NK-92 (cell line): ENCODE measurements at regions not wholly inside any gene's neighbourhood (a gene's known extent, or its start where the extent isn't known, plus 50 kb on each side); places are given as distances from the start of the nearest gene placed in this dataset.

Experiments
- DNase-seq: peaks from one replicate; lab custom pipeline; 2025; ENCODE audit not compliant: unreplicated experiment; lab: John Stamatoyannopoulos, UW

DNA sequence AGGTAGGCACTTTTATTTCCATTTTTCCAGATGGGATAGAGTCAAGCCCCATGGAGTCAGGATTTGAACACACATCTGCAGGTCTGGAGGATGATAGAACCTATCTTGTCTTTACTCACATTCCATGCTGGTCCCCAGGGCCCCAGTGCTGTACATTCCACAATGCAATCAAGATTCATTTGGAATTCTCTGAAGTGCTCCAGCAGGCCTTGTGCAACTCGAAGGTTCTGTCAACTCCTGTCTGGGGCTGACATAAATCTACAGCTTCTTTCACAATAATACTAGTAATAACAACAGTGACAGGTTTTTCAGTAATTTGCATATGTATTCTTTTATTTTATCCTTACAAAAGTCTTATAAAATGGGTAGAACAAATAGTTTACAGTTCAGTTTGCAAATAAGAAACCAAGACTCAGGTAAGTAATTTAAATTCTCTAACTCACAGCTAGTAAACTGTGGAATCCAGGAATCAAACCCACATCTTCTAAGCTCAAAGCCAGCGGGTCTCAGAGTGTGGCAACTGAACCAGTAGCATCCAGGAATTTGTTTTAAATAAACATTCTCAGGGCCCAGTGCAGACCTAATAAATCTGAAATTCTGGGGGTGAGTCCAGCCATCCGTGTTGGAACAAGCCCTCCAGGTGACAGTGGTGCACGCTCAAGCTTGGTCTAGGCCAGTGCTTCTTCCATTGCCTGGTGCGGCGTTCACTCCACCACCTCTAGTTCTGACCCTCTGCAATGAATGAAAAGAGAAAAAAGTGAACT, 137.0 kb upstream of the TNFAIP3 start:
- no peak for DNase-seq

DNA sequence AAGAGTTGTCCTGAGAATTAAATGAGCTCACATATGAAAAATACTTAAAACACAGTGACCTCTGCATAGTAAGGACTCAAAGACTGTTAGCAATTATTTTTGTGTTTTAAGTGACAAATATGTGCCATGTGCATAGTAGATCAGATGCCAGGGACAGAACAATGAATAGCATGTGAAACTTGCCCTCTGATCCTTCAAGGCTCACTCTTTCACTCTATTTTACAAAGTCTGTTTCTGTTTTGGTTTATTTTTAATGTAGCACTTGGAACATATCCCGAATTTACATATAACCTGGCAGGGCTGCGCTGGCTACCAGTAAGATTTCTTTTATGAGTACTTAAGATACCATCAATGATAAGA, 135.5 kb upstream of the TNFAIP3 start:
- no peak for DNase-seq

DNA sequence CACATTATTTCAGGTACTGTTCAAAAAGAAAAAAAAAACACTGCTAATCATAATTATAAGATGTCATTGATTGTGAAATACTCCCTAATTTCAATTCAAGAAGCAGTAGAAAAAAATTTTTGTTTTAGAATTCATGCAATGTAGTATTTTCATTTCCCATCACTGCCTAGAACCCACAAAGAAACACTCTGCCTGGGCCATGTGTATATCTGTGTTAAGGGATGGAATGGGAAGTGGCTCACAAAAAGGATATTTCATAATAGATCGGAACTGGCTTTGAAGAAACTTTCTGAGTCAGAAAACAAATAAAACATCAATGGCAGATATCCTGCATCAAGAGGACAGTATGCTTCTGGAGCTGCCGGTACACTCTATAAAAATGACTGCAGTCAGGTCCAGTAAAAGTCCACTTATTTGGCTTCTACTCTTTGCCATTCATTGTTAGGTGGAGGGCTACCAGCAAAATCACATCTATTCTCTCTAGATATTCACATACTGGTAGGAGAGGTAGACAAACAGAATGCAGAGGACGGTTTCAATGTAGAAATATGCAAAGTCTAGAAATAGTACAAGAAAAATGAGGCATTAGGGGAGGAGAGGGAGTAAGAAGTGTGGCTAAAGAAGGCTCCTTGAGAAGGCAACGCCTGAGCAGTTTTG, 135.0 kb upstream of the TNFAIP3 start:
- DNase-seq: no peak

DNA sequence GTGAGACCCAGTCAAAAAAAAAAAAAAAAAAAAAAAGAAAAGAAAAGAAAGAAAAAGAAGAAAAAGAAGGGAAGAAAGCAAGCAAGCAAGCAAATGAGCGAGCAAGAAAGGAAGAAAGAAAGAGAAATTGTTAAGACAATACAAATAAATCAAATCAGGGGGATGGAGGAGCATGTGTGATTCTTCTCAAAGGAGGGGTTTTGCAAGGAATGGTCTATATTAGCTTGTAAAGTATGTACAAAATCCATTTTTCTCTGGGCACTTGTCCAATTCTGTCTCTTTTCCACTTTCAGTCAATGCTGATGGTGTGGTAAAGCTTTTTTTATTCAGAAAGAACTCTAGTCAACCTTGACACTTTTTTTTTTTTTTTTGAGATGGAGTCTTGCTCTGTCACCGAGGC, 133.7 kb upstream of the TNFAIP3 start:
- no peak for DNase-seq

DNA sequence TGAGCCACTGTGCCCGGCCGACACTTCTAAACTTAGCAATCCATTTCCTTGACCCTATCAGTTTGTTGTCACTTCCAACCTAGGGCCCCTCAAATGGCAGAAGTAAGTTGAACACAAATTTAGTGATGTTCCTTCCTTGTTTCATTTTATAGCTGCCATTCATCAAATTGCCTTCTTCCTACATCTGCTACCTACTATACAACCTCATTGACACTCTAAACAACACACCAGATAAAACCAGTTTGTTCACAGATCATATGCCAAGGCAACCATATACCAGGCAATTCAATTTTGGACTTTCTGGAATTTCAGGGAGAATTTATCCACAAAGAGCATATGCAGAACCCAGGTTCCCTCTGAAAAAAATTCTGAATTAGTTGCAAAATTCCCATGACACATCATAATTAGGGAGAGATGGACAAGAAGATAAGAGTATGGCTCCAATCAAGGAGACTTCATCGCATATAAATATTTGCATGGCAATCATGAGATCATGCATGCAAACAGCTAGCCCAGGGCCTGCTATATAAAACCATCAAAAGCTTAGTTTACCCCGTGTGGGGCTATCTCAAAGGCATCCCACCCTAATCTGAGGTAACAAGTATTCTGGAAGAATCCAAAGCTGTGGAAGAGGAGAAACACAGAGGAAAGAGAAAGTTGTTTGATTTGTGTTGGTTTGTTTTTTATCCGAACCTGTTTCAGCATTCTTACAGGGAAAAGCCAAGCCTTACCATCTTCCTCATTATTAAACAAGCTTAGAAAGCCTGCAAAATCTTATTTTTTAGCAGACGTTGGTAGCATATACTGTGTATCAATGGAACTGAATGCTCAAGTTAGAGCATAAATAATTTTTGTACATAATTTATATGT, 132.8 kb upstream of the TNFAIP3 start:
- no peak for DNase-seq

DNA sequence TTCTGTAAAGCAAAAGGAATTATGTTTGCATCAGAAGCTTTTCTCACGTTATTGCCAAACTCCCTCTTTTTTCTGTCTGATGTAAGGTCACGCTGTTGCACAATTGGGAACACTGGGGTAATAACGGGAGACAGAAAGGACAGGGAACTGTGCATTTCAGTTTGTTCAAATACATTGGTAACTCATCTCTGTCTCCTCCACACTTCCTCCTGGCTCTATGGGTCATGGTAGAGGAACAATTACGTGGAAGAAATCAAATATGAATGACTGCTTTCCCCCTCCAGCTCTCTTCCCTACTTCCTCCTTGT, 132.2 kb upstream of the TNFAIP3 start:
- no peak for DNase-seq

DNA sequence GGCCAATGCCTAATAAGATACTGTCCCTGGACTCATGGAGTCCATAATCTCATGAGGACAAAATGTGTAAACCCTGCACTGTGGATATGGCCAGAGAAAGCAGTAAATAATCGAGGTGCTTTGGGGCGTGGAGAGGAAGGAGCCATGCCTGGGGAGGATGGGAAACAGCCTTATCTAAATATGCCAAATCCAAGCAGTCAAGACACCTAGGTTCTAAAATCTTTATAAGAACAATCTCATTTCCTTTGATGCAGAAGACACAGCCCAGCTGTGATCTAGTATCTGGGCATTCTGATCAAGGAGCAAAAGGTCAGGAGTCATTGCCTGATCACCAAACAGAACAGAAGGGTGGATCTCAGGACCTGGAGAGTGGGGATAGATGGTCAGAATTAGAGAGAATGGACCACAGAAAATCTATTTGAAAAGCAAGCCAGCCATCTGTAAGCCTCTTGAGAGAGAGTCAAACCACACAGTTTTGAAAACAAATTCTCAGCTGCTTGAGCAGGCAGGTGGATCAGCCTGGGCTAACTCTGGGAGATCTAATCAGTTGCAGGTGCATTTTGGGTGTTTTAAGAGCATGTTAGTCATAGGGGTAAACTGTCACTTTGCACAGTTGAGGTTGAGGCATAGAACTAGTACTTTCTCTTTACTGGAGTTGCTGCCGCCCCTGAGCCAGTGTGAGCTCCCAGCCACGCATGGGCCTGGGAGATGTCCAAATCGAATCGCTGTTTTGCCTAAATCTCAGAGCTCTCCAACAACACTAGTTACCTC, 130.8 kb upstream of the TNFAIP3 start:
- no peak for DNase-seq

DNA sequence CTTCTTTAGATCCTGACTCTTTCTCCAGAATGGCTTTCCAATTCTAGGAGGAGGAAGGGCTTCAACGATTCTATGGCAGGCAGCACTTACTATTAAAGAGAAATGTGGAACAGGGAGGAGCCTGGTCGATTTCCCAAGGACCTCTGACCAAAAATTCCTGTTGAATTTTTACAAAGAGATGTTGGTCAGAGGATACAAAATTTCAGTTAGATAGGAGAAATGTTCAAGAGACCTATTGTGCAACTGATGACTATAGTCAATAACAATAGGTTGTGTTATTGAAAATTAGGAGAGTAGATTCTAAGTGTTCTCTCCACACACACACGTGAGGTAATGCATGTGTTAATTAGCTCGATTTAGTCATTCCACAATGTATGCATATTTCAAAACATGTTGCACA, 130.1 kb upstream of the TNFAIP3 start:
- DNase-seq: no peak

DNA sequence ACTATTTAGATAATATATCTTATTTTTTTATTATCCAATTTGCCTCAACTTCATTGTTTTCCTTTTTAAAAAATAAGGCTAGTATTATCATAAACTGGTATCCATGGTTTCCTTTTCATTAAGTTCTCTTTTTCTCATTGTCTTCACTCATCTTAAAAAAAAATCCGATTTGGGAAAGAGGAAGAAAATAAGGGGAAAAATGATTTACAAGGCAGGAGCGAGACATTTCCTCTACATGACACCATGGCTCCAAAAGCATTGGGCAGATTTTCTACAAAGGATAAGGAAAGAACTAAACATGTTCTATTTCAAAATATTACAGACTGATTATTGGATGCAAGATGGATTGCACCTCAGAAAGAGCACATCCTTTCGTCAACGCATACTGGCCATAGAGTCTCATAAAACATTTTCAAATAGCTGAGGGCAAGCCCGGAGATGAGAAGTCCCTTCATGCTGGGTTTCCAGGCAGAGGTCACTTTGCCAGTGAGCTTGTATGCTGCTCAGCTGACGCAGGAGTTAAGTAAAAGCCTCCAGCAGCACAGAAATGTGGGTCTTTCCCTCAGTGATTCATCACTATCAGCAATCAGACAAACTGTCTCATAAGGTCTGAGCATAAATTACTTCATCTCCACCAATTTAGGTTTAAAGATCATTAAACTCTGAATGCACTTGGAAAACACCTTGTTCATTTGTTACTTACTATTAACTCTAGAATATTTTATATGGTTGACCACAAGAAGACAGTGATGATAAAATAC, 129.0 kb upstream of the TNFAIP3 start:
- DNase-seq: no peak

DNA sequence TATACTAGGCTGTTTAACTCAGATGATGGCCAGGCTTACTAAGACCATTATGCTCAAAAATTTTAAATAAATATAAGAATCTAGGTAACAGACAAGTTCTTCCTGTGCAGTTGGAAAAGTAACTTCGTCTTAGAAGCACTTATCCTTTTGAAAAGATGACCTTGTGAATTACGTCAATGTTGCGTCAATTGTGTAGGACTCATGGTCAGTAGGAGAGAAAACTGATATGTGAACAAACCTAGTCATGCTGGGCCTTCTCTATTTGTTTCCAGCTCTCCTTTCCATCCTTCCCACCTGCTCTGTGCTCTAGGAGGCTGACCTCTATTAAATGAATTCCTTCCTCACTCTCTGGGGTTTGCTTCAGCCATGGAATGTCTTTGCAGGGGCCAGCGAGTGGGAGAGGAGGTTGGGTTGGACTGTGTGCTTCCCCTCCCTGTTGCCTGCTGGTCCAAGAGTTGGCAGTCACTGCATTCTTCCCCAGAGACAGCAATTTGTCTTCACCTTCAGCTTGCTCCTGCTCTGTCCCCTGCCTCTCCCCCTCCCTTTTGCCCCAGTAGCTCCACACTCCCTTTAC, 128.0 kb upstream of the TNFAIP3 start:
- no peak for DNase-seq

DNA sequence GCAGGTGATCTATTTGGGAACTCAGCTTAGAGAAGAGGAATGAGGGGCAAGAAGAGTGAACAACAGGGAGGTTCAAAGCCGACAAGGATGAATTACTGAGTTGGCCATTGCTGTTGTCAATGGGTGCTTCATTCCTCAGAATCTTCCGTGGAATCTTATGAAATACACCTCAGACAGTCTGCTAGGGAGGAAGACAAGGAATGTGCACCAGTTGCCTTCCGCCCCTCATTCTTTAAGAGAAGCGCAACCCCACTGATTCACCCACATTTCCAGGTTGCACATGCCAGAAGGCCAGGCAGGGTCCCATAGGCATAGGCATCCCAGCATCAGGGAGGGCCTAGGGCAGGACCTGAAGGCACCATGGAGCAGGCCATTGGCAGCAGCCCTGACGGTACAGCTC, 127.5 kb upstream of the TNFAIP3 start:
- DNase-seq: no peak

DNA sequence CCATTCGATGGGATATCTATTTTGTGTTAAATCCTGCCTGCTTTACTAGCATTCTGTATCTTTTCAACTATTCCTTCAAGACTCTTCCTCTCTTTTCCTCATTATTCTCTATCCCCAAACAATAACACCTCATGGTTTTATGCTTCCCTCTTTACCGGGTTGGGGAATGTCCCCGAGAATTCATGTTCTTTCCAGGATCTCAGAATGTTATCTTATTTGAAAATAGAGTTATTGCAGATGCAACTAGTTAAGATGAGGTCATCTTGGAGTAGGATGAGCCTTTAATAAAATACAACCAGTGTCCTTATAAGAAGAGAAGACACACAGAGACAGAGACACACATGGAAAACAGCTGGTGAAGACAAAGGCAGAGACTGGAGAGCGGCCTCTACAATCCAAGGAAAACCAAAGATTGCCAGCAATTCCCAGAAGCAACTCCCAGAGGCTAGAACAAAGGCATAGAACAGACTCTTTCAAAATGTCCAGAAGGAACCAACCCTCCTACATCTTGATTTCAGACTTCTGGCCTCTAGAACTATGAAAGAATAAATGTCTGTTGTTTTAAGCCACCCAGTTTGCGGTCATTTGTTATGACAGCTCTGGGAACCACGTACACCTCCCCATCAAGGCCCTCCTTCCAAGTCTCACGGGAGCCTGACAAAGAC, 126.8 kb upstream of the TNFAIP3 start:
- no peak for DNase-seq

DNA sequence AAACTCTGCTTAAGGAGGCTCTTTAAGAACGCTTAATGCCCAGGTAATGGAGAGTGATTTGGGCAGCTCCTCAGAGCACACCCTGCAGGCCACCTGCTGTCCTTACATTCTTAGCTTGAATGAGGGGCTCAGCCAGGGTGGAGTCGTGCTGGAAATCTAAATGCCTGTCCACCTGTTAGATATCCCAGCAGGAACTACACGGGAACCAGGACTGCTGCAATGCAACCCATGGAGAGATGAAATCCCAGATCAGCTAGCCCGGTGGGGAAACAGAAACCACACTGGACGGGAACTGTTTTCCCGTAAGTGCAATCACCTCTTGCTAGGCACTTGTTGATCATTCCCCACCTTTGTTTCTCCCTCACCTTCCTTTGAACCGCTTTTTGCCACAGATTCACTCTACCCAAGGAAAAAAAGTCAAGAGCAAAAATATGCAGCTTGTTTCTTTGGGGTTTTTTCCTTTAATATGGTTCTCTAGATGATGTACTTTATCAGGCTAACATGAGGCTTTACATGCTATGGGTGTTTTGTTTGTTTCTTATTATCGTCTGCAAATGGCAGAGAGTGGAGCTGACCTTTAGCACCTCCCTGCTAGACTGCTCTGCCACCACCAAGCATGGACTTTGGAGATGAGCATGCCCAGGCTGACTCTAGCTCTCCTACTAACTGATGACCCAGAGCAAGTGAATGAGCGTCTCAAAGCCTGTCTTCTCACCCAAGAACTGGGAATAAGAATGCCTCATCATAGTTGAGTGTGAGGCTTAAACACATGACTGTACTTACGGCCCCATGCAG, 125.9 kb upstream of the TNFAIP3 start:
- DNase-seq: no peak

DNA sequence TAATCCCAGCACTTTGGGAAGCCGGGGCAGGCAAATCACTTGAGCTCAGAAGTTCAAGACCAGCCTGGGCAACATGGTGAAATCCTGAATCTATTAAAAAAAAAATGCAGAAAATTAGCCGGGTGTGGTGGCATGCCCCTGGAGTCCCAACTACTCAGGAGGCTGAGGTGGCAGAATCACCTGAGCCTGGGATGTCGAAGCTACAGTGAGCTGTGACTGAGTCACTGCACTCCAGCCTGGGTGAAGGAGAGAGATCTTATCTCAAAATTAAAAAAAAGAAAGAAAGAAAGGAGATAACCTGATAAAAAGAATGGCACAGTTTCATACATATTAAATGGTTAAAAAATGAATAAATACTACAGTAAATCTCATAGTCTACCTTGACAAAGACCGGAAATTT, 123.6 kb upstream of the TNFAIP3 start:
- no peak for DNase-seq

DNA sequence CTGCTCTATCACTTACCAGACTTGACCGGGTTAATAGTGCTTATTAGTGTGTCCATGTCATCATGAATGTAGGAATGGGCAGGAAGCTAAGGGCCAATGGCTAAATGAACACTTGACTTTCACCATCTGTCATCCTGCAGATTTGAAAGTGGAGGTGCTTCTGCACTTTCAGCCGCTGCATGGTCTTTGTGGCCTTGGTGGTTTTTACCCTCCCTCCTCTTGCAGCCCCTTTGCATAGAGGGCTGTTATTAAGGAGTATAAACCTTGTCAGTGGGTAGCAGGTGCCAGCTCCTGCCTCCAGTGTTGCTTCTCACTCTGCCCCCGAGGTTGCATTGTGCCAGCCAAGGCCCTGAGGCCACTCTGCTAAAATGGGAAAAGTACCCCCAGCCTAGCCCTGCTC, 122.2 kb upstream of the TNFAIP3 start:
- DNase-seq: no peak

DNA sequence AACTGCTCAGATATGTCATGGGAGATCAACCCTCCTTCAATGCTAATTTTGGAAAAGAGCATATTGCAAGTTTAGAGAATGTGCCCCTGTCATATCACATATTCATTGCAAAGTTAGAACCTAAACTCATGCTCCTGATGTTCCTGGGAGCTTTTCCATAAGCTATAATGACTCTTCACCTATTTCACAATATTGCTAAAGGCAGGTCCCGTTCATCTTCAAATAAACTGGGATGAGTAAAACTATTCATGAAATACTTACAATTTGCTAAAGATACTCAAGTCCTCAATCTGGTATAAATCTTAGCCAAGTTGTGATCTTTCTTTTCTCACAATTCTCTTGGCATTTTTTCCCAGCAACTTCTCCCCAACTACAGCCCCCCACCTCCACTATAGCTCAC, 121.7 kb upstream of the TNFAIP3 start:
- no peak for DNase-seq

DNA sequence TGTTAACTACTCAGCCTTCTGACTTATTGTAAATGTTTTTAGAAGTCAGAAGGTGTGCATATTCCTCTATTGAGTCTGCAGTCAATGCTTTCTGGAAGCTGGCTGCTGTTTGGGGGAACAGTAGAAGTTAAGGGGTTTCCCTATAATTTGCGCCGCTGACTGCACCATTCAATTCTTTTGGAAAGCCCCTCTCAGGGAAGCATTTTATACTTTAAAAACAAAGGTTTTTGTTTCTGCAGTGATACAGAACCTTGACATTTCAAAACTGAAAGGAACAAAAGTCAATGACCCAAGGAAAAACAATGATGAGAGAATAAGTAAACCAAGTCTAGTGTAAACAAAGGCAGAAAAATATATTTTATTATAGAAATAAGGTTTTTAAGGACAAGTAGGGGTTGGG, 120.8 kb upstream of the TNFAIP3 start:
- DNase-seq: no peak

DNA sequence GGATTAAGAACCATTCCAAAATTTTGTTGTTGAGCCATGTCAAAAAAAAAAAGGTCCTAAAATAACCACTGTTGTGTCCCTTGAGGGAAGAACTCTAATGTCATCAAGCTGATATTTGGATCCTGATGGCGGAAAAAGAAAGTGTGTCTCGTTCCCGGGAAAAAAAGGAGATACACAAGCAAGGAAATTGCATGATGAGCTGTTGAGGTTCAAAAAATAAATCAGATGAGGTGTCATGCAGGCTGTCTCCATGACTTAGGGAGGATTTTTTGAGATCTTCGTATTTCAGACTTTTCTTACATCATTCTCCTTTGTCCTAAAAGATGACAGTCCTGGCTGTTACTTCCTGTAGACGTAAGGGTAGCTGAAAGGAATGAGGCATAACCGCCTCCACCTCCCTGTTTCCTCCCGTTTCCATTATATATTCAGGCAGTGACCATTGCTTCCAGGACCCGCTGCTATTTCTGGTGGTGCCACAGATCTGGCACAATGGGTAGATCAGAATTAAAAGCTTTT, 117.3 kb upstream of the TNFAIP3 start:
- DNase-seq: no peak

DNA sequence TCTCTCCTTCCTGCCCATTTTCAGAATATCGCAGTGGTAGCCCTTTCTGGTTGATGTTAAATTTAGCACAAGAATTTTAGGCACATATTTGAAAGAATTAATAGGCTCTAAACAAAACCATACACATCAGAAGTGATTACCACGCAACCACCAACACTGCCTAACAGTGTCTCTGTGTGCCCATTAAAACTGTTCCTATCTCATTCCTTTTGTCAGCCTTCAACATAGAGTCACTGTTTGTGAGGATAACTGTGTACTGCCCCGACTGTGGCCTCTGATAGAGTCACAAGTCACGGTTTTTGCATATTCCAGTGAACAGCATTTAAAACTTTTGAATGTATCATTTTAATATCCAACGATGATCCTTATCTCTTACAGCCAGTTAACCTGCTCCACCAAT, 116.8 kb upstream of the TNFAIP3 start:
- DNase-seq: no peak
